GM10266 (cell line): ENCODE measurements at regions not wholly inside any gene's neighbourhood (a gene's known extent, or its start where the extent isn't known, plus 50 kb on each side); places are given as distances from the start of the nearest gene placed in this dataset.

Experiments
- DNase-seq: peaks from one replicate; pipeline ENCODE4 v3.0.0; 2012; ENCODE audit errors: extremely low spot score
- TF ChIP-seq, protein P1 (sequence below): IDR thresholded peaks from 2 replicates; pipeline ENCODE4 v1.5.1; 2012; ENCODE audit warnings: mild to moderate bottlenecking, low read depth; ENCODE audit not compliant: control insufficient read depth, insufficient read depth; ENCODE audit errors: missing control alignments

DNA sequence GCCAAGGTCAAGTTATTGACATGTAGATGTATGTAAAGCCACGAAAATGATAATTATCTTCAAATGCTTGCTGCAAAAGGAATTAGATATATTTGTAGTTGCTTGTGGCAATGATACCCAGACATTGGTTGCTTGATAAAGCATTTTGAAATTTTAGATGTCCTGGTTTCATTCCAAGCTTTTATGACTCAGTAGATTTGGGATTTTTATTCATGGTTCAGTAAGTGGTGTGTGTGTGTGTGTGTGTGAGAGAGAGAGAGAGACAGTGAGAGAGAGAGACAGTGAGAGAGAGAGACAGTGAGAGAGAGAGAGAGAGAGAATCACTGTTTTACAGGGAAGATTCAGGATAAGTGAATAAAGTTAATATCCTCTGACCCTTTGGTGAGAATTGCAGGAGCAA is 498.2 kb upstream of the C1orf87 start:
- TF ChIP-seq, protein P1, sequence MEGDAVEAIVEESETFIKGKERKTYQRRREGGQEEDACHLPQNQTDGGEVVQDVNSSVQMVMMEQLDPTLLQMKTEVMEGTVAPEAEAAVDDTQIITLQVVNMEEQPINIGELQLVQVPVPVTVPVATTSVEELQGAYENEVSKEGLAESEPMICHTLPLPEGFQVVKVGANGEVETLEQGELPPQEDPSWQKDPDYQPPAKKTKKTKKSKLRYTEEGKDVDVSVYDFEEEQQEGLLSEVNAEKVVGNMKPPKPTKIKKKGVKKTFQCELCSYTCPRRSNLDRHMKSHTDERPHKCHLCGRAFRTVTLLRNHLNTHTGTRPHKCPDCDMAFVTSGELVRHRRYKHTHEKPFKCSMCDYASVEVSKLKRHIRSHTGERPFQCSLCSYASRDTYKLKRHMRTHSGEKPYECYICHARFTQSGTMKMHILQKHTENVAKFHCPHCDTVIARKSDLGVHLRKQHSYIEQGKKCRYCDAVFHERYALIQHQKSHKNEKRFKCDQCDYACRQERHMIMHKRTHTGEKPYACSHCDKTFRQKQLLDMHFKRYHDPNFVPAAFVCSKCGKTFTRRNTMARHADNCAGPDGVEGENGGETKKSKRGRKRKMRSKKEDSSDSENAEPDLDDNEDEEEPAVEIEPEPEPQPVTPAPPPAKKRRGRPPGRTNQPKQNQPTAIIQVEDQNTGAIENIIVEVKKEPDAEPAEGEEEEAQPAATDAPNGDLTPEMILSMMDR = no peak
- no peak for DNase-seq

DNA sequence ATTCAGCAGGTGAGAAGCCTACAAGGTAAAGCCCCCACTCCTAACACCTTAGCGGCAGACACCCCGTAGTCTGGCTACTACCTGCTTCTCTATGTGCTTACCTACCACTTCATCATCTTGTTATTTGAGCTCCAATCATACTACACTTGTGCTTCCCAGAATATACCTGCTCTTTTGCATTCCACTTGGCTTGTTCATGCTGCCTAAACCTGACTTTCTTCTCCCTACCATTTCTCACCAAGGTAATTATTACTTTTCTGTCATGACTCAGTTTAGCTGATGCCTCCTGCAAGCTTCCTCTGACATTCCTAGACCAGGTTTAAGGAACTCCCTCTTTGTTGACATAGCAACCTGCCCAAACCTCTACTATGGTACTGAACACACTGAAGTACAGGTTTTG is 495.6 kb upstream of the C1orf87 start:
- TF ChIP-seq, protein P1 = no peak
- DNase-seq = no peak

DNA sequence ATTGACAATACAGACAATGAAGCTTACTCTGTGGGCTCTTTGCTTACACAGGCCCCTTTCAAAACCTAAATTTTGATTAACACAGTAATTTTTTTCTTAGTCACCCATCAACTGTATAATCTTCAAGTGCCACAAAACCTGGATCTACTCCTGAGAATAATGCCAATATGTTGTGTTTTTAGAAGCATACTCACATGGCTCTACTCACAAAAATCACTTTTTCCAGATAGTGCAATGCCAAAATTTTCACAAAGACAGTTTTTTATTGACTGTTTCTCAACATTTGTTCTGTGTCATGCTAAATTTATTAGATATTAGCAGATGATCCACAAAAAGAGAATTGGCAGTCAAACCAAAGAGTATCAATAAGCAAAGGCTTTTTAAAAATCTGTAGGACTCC is 493.7 kb upstream of the C1orf87 start:
- no peak for DNase-seq
- TF ChIP-seq, protein P1 = no peak

DNA sequence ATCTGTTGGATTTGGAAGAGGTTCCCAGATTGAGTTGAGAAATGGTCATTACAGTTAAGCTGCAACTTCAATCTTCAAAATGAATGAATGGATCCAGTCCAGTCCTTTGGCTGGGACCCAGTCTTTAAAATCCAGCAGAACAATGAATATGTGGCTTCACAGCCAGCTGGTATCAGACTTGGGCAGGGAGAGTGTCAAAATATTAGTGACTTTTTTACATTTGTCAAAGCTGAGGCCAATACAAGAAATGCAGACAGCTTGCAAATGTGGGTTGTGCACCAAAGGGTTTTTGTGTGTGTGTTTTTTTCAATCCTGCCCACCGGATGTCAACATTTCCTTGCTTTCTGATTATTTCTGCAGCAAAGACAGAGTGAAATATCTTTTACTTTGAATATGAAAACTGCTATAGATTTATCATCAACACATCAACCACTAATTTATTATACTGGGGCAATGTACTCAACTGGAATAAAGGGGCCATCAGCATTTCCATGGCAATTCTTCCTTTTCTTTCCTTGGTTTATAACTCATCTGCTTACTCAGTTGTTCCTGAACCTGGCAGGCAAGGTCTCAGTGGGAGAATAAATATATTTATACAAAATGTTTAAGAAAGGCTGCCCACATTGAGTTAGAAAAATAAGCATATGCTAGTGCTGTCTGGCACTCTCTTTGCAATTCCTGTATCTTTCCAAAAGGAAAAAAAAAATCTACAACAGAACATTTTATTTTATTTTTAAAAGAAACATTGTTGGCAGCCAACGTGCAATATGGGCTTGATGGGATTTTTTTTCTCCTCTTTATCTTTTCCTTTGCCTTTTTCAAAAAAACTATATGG is 491.6 kb upstream of the C1orf87 start:
- no peak for DNase-seq

DNA sequence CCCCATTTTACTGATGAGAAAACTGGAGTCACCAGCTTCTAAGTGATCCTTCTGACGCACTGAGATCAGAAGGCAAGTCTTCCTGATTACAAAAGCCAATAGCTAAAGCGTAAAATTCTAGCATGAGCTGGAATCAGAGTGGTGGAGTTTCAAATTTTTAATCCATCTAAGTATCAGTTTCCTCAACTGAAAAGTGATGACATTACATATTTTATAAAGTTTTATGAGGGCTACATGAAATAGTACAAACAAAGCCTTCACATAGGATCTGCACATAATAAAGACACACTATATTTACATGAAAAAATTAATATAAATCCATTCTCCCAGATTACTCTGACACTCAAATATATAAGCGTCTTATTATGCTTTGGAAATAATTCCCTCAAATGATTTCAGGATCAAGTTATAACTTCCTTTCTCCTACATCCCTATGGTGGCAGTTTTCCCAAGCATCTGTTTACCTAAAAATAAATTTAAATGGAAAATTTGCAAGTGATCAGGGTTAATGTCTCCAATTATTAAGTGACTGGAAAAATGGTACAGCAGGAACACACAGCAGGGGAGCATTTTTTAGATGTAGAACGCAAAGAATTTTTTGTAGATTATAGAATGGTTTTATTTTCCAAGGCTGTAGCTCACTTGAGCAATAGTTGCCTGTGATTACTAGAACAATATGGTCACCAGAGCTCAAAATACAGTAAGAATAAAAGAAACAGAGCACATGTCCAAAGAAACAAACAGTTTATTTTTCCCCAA is 490.4 kb upstream of the C1orf87 start:
- TF ChIP-seq, protein P1 = no peak
- DNase-seq = no peak

More for the DNA sequence above, 491.6 kb upstream of the C1orf87 start:
- TF ChIP-seq, protein P1 = no peak

DNA sequence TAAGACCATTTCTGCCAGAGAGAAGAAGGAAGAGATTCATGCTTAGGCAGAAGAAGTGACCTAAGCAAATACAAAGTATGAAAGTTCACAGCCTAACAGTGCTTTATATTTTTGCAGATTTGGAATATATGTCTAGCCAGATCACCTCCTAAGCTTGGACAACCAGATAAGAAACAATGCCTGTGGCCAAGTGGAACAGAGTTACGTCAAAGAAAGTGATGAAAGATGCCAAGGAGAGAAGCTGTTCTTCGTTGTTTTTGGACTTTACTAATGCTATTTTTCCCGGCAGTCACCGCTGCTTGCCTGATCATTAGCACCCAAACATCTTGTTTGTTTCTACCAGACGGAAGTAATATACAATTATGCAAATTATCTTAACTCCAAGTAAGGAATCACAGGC is 489.2 kb upstream of the C1orf87 start:
- DNase-seq = no peak
- TF ChIP-seq, protein P1 = no peak

DNA sequence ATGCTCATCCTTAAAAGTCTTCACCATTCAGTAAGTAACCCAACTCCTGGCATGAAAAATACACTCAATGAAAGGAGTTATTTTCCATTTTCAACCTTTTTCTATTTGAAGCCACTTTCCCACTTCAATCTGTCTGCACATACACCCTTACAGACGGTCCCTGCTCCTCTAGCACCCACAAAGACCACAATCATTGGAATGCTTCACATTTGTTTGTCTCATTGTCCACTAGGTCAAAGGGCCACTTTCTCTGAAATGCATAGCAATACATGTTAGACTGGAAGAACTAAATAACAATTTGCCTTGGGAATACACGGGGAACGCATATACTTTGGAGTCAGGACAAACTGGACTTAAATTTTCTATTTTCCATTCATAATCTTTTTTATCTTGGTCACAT is 487.1 kb upstream of the C1orf87 start:
- TF ChIP-seq, protein P1 = no peak
- DNase-seq = no peak
